ENCODE measurements at regions not wholly inside any gene's neighbourhood (a gene's known extent, or its start where the extent isn't known, plus 50 kb on each side); places are given as distances from the start of the nearest gene placed in this dataset.

GRCh38 chr3:104887069-104887468 lies 479.6 kb upstream of the ALCAM start:
- TF ChIP-seq POLR2A (IDR thresholded peaks at IDR 0.05; ENCODE audit: low read length) (no peak), GATA1 (IDR thresholded peaks at IDR 0.05; ENCODE audit: low read depth, low read length) (no peak)
